Psoas muscle (tissue), 7 donors: ENCODE measurements at regions not wholly inside any gene's neighbourhood (a gene's known extent, or its start where the extent isn't known, plus 50 kb on each side); places are given as distances from the start of the nearest gene placed in this dataset.

Experiments used
- ATAC-seq, 4 donors: fragments of 200-7000 bp; cut with Tn5 transposase; one replicate each; pipeline ENCODE4 v1.9.1; 2020; ENCODE audit warnings: moderate library complexity in 3 of 4, mild to moderate bottlenecking in 2 of 4
- DNase-seq, 2 donors: peaks; one replicate each; pipeline ENCODE4 v3.0.0-alpha.2; 2020
- H3K27ac ChIP-seq: fragments of 200-600 bp; one replicate; pipeline ENCODE4 v1.8.0; 2022
- H3K27me3 ChIP-seq, 3 donors: fragments of 200-600 bp in 1 of 3; one replicate each; pipeline versions ENCODE4 v1.6.1 to v1.8.0; 2013 to 2022; ENCODE audit warnings: low read length in 2 of 3, mild to moderate bottlenecking in 2 of 3, moderate library complexity in 1 of 3; ENCODE audit not compliant: insufficient read depth in 3 of 3
- H3K36me3 ChIP-seq, 2 donors: fragments of 200-600 bp in 1 of 2; one replicate each; pipeline versions ENCODE4 v1.6.1 to v1.8.0; 2013 to 2022; ENCODE audit warnings: low read depth in 1 of 2, mild to moderate bottlenecking in 1 of 2, moderate library complexity in 1 of 2; ENCODE audit not compliant: insufficient read depth in 1 of 2
- H3K4me1 ChIP-seq: fragments of 200-600 bp; one replicate; pipeline ENCODE4 v1.8.0; 2022
- H3K4me3 ChIP-seq: fragments of 200-600 bp; one replicate; pipeline ENCODE4 v1.8.0; 2022; ENCODE audit warnings: mild to moderate bottlenecking
- H3K9me3 ChIP-seq: fragments of 200-600 bp; one replicate; pipeline ENCODE4 v1.8.0; 2022
- WGBS, 3 donors: extraction: QIAGEN DNeasy Blood & Tissue Kit; methylation state at CpG; one replicate each; pipeline versions ENCODE4 v1.1.6 to v1.1.7; 2013; 5-methylcytosine and 5-hydroxymethylcytosine counted together
- intact Hi-C, 2 donors: fragments of 100-400 bp; cut with DNase I; formaldehyde crosslinking; loops; one replicate each; pipeline versions ENCODE4 v1.11.0 to v1.14.2; 2022
- TF ChIP-seq, protein P1 (sequence below): fragments of 200-600 bp; IDR thresholded peaks from one replicate; pipeline ENCODE4 v1.8.0; 2022; ENCODE audit warnings: antibody characterized with exemption
- donor health status: healthy with polysubstance abuse.
- donor health status: DM: no; HTN: no; CAD: no; lungs with moderate emphysema.
- donor health status: Bipolar disorder and iron deficiency.
- donor health status: healthy.
- donor health status: DM: yes; HTN: yes; CAD: no.
- donor health status: DM: no; HTN: no; CAD: no.
- donor health status: DM: yes; HTN: yes; CAD: no.

DNA sequence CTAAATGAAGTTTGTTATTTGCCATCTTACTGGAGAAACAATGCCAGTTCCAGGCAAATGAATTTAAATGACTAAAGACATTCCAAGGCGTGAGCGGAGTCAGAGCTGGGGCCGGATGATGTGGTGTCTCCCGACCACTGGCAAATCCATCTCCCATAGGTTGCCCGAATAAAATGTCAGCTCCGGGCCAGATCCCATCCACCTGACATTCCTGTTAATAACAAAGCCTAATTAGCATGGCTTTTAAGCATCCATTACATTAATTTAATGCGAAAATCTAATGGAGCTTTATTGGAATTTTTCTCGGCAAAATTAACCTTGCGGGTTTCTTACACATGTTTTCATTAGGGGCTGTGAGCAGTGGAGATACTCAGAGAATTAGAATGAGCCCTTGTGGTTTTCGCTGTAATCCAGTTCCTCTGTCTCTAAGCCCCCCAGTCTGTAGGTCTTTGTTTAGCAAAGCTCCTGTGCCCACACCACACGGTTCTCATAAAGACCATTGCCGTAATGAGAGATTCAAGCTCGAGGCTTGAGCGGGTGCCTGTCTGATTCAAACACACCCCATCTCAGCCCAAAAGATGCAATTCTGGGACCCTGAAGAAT, 123.3 kb downstream of the CCT6B start:
- no peaks in the 10 kb centered on the region for H3K36me3 ChIP-seq

DNA sequence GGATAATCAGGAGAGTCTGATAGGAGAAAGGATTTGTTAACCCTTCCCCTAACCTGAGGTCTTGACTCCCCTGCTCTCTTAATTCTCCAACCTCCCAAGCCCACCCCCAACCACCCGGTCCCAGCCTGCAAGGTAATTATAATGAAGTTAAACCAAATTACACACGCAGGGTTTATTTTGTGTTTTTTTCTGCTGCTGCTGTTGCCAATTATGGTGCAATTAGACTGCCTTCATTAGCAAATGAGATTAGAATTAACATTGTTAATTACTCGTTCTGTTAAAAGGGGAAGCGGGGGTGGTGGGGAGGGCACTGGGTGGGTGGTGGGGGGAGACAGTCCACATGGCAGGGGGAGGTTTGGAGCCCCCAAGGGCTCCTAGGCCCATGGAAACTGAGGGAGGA, 128.9 kb downstream of the CCT6B start:
- no peak for DNase-seq
- 26 to 35% (median 33%) methylated on average over 4 of the region's 4 CpGs for WGBS, 3 donors
- Histone ChIP-seq H3K27me3 (no peaks in the 10 kb centered on the region), H3K4me1 (no peaks in the 10 kb centered on the region), H3K36me3 (no peaks in the 10 kb centered on the region), H3K9me3 (no peaks in the 10 kb centered on the region), H3K4me3 (no peak overlapping the region), H3K27ac (no peak overlapping the region)
- ATAC-seq: no peak
- intact Hi-C loops: no loop called here
- TF ChIP-seq, protein P1, sequence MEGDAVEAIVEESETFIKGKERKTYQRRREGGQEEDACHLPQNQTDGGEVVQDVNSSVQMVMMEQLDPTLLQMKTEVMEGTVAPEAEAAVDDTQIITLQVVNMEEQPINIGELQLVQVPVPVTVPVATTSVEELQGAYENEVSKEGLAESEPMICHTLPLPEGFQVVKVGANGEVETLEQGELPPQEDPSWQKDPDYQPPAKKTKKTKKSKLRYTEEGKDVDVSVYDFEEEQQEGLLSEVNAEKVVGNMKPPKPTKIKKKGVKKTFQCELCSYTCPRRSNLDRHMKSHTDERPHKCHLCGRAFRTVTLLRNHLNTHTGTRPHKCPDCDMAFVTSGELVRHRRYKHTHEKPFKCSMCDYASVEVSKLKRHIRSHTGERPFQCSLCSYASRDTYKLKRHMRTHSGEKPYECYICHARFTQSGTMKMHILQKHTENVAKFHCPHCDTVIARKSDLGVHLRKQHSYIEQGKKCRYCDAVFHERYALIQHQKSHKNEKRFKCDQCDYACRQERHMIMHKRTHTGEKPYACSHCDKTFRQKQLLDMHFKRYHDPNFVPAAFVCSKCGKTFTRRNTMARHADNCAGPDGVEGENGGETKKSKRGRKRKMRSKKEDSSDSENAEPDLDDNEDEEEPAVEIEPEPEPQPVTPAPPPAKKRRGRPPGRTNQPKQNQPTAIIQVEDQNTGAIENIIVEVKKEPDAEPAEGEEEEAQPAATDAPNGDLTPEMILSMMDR: no peak

More for the DNA sequence above, 123.3 kb downstream of the CCT6B start:
- no peaks in the 10 kb centered on the region for H3K27me3 ChIP-seq
- DNase-seq (no peak), ATAC-seq (no peak)
- TF ChIP-seq, protein P1: no peak
- H3K27ac ChIP-seq: no peak overlapping the region
- H3K9me3 ChIP-seq: no peaks in the 10 kb centered on the region
- no peak overlapping the region for H3K4me3 ChIP-seq
- 66 to 70% (median 68%) methylated on average over 14 of the region's 14 CpGs for WGBS, 3 donors
- H3K4me1 ChIP-seq: no peaks in the 10 kb centered on the region
- intact Hi-C loops: no loop called here

DNA sequence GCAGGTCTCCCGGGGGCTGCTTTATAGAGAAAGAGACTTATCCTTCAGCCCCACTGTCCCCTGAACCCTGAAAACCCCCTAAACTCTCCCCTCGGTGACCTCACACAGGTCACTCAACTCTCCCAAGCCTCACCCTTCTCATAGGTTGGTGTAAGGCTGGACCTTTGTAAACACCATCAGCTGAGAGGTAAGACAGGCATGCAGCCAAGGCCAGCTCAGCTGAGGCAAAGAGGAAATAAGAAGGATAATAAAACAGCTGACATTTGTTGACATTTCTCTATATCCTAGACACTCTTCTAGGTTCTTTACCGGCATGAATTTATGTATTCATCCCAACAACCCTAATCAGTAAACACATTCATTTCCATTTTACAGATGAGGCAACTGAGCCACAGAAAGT, 134.3 kb downstream of the CCT6B start:
- 70 to 73% (median 72%) methylated on average over 3 of the region's 3 CpGs for WGBS, 3 donors
- H3K9me3 ChIP-seq: no peaks in the 10 kb centered on the region
- H3K27ac ChIP-seq: no peak overlapping the region
- no peak for DNase-seq
- no peaks in the 10 kb centered on the region for H3K36me3 ChIP-seq
- H3K27me3 ChIP-seq: peaks cover 0 to 5% (median 4%) of the 10 kb centered on the region in 3 donors
- no peak overlapping the region for H3K4me3 ChIP-seq
- no peak for ATAC-seq
- H3K4me1 ChIP-seq: no peaks in the 10 kb centered on the region
- TF ChIP-seq, protein P1: no peak
- intact Hi-C loops: no loop called here

DNA sequence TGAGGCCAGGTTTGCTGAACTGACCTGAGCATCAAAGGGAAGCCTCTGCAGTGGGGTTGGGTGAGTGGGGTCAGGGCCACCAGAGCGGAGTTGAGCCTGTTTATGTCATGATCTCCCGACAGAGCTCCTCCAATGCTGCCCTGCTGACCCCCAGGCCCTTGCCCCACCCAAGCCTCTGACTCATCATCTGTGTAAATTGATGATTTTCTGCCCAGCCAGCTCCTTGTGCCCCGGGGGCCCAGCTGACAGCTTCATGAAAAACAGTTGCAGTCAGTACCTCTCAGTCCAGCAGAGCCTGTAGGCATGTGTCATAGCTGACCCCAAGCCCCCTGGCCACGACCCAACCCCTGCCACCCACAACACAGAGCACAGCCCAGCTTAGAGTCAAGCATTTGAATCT, 134.9 kb downstream of the CCT6B start:
- TF ChIP-seq, protein P1: no peak
- intact Hi-C loops: no loop called here
- ATAC-seq: no peak
- WGBS, 3 donors: 18 to 23% (median 19%) methylated on average over 4 of the region's 4 CpGs
- Histone ChIP-seq H3K27me3 (peaks cover 0 to 5% (median 4%) of the 10 kb centered on the region in 3 donors), H3K4me1 (no peaks in the 10 kb centered on the region), H3K36me3 (no peaks in the 10 kb centered on the region), H3K27ac (no peak overlapping the region), H3K4me3 (no peak overlapping the region), H3K9me3 (no peaks in the 10 kb centered on the region)
- no peak for DNase-seq

DNA sequence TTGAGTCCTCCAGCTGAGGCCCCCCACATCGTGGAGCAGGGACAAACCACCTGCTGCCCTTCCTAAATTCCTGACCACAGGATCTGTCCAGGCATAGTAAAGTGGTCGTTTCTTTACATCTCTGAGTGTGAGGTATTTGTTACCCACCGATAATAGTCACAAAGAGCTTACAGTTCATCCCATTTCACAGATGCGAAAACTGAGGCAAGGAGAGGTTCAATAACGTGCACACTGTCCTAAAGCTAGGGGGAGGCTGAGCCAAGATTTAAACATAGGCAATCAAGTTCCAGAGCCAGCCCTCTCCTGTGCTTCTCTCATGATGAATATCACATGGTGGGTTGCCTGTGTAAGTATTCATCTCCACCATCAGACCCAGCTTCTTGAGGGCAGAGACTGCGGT, 135.4 kb downstream of the CCT6B start:
- Histone ChIP-seq H3K4me1 (no peaks in the 10 kb centered on the region), H3K4me3 (no peak overlapping the region), H3K27me3 (peaks cover 0 to 5% (median 4%) of the 10 kb centered on the region in 3 donors), H3K27ac (no peak overlapping the region), H3K9me3 (no peaks in the 10 kb centered on the region), H3K36me3 (no peaks in the 10 kb centered on the region)
- TF ChIP-seq, protein P1: no peak
- DNase-seq: no peak
- WGBS, 3 donors: 57 to 68% (median 63%) methylated on average over 6 of the region's 6 CpGs
- no peak for ATAC-seq
- intact Hi-C loops: no loop called here
